ENCODE measurements at regions not wholly inside any gene's neighbourhood (a gene's known extent, or its start where the extent isn't known, plus 50 kb on each side); places are given as distances from the start of the nearest gene placed in this dataset.

DNA sequence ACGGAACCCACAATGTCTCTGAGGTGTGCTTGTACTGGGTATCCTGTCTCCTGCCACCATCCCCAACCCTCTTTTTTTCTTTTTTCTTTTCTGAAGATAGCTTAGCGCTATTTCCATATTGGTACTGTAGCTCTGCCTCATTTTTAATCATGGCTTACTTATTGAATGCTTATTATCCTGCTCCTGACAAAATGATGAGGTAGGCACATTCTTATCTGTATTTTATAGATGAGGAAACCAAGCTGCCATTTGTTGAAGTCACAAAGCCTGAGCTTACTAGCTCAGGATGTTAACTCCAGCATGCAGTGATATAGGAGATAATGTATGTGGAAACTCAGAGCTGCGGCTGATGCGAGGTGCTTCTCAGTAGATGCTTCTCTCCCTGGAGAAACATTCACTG is 61.4 kb upstream of the GPR6 start:
- Histone ChIP-seq H3K4me2 (ENCODE audit: low read length) (no peak overlapping the region), H3K23ac (ENCODE audit: low read length) (no peak overlapping the region), H4K91ac (ENCODE audit: low read depth, low read length) (no peak overlapping the region), H3K36me3 (ENCODE audit: control insufficient read depth in 1 of 2, insufficient read depth in 2 of 2, low read length in 2 of 2) (no peaks in the 10 kb centered on the region), H3K9me3 (ENCODE audit: insufficient read depth, low read depth, low read length) (no peaks in the 10 kb centered on the region), H3K4me3 (ENCODE audit: low read depth, low read length) (no peak overlapping the region), H2AFZ (ENCODE audit: insufficient read depth, low read length, poor library complexity) (no peak overlapping the region), H2BK12ac (ENCODE audit: low read length) (no peak overlapping the region), H3K27me3 (ENCODE audit: insufficient read depth, low read length) (no peaks in the 10 kb centered on the region), H4K8ac (ENCODE audit: low read depth, low read length) (no peak overlapping the region), H2BK120ac (ENCODE audit: insufficient read depth, low read length, poor library complexity) (no peak overlapping the region), H3K18ac (ENCODE audit: low read length) (no peak overlapping the region), H3K9ac (ENCODE audit: low read length) (no peak overlapping the region), H3K27ac (ENCODE audit: low read depth, low read length) (no peak overlapping the region), H4K12ac (ENCODE audit: low read depth, low read length) (no peak overlapping the region), H3K4me1 (ENCODE audit: control insufficient read depth in 1 of 2, insufficient read depth in 2 of 2, low read length in 2 of 2) (no peaks in the 10 kb centered on the region), H3K79me2 (ENCODE audit: control insufficient read depth, insufficient read depth, low read length, poor library complexity) (no peaks in the 10 kb centered on the region), H2AK5ac (ENCODE audit: low read length) (no peak overlapping the region), H3K79me1 (ENCODE audit: low read length) (no peaks in the 10 kb centered on the region), H3K14ac (ENCODE audit: low read length) (no peak overlapping the region), H3K4ac (ENCODE audit: low read depth, low read length) (no peak overlapping the region), H2BK5ac (ENCODE audit: low read depth, low read length, poor library complexity) (no peak overlapping the region)
- no CpG with 5 or more reads among the region's 4 CpGs for WGBS (ENCODE audit: extremely low coverage, insufficient coverage, insufficient read length)
- DNase-seq = no peak

- H2AK5ac ChIP-seq (ENCODE audit: low read length) = no peak overlapping the region
- H3K4ac ChIP-seq (ENCODE audit: low read depth, low read length) = no peak overlapping the region
- DNase-seq = no peak
- H3K9me3 ChIP-seq (ENCODE audit: insufficient read depth, low read depth, low read length) = no peaks in the 10 kb centered on the region
- H2BK5ac ChIP-seq (ENCODE audit: low read depth, low read length, poor library complexity) = no peak overlapping the region
- no peak overlapping the region for H3K18ac ChIP-seq (ENCODE audit: low read length)
- H3K4me3 ChIP-seq (ENCODE audit: low read depth, low read length) = no peak overlapping the region
- no peaks in the 10 kb centered on the region for H3K36me3 ChIP-seq (ENCODE audit: control insufficient read depth in 1 of 2, insufficient read depth in 2 of 2, low read length in 2 of 2)
- H3K79me2 ChIP-seq (ENCODE audit: control insufficient read depth, insufficient read depth, low read length, poor library complexity) = no peaks in the 10 kb centered on the region
- WGBS (ENCODE audit: extremely low coverage, insufficient coverage, insufficient read length) = no CpG with 5 or more reads among the region's 3 CpGs
- H2BK12ac ChIP-seq (ENCODE audit: low read length) = no peak overlapping the region
- H3K79me1 ChIP-seq (ENCODE audit: low read length) = no peaks in the 10 kb centered on the region
- no peak overlapping the region for H3K27ac ChIP-seq (ENCODE audit: low read depth, low read length)
- no peak overlapping the region for H4K12ac ChIP-seq (ENCODE audit: low read depth, low read length)
- no peaks in the 10 kb centered on the region for H3K4me1 ChIP-seq (ENCODE audit: control insufficient read depth in 1 of 2, insufficient read depth in 2 of 2, low read length in 2 of 2)
- H3K27me3 ChIP-seq (ENCODE audit: insufficient read depth, low read length) = no peaks in the 10 kb centered on the region
- no peak overlapping the region for H4K91ac ChIP-seq (ENCODE audit: low read depth, low read length)
- no peak overlapping the region for H4K8ac ChIP-seq (ENCODE audit: low read depth, low read length)
- no peak overlapping the region for H3K9ac ChIP-seq (ENCODE audit: low read length)
- H3K14ac ChIP-seq (ENCODE audit: low read length) = no peak overlapping the region
- H3K4me2 ChIP-seq (ENCODE audit: low read length) = no peak overlapping the region
- no peak overlapping the region for H2BK120ac ChIP-seq (ENCODE audit: insufficient read depth, low read length, poor library complexity)
- H3K23ac ChIP-seq (ENCODE audit: low read length) = no peak overlapping the region
- no peak overlapping the region for H2AFZ ChIP-seq (ENCODE audit: insufficient read depth, low read length, poor library complexity)
These were observed 59.9 kb upstream of the GPR6 start for GRCh38 chr6:109918227-109918626.

GRCh38 chr6:109920911-109921310 is 57.2 kb upstream of the GPR6 start:
- no peak overlapping the region for H2BK5ac ChIP-seq (ENCODE audit: low read depth, low read length, poor library complexity)
- no peaks in the 10 kb centered on the region for H3K9me3 ChIP-seq (ENCODE audit: insufficient read depth, low read depth, low read length)
- H2BK120ac ChIP-seq (ENCODE audit: insufficient read depth, low read length, poor library complexity) = no peak overlapping the region
- no peak for DNase-seq
- no peak overlapping the region for H4K12ac ChIP-seq (ENCODE audit: low read depth, low read length)
- no peaks in the 10 kb centered on the region for H3K79me2 ChIP-seq (ENCODE audit: control insufficient read depth, insufficient read depth, low read length, poor library complexity)
- H3K79me1 ChIP-seq (ENCODE audit: low read length) = no peaks in the 10 kb centered on the region
- H3K36me3 ChIP-seq (ENCODE audit: control insufficient read depth in 1 of 2, insufficient read depth in 2 of 2, low read length in 2 of 2) = no peaks in the 10 kb centered on the region
- H3K27ac ChIP-seq (ENCODE audit: low read depth, low read length) = no peak overlapping the region
- H3K18ac ChIP-seq (ENCODE audit: low read length) = no peak overlapping the region
- no peak overlapping the region for H3K23ac ChIP-seq (ENCODE audit: low read length)
- no peak overlapping the region for H2BK12ac ChIP-seq (ENCODE audit: low read length)
- no peaks in the 10 kb centered on the region for H3K27me3 ChIP-seq (ENCODE audit: insufficient read depth, low read length)
- H3K14ac ChIP-seq (ENCODE audit: low read length) = no peak overlapping the region
- H2AK5ac ChIP-seq (ENCODE audit: low read length) = no peak overlapping the region
- H2AFZ ChIP-seq (ENCODE audit: insufficient read depth, low read length, poor library complexity) = no peak overlapping the region
- no peak overlapping the region for H3K4ac ChIP-seq (ENCODE audit: low read depth, low read length)
- no peak overlapping the region for H4K8ac ChIP-seq (ENCODE audit: low read depth, low read length)
- no peak overlapping the region for H3K4me3 ChIP-seq (ENCODE audit: low read depth, low read length)
- no CpG with 5 or more reads among the region's 10 CpGs for WGBS (ENCODE audit: extremely low coverage, insufficient coverage, insufficient read length)
- no peak overlapping the region for H4K91ac ChIP-seq (ENCODE audit: low read depth, low read length)
- no peak overlapping the region for H3K9ac ChIP-seq (ENCODE audit: low read length)
- no peak overlapping the region for H3K4me2 ChIP-seq (ENCODE audit: low read length)
- no peaks in the 10 kb centered on the region for H3K4me1 ChIP-seq (ENCODE audit: control insufficient read depth in 1 of 2, insufficient read depth in 2 of 2, low read length in 2 of 2)

DNA sequence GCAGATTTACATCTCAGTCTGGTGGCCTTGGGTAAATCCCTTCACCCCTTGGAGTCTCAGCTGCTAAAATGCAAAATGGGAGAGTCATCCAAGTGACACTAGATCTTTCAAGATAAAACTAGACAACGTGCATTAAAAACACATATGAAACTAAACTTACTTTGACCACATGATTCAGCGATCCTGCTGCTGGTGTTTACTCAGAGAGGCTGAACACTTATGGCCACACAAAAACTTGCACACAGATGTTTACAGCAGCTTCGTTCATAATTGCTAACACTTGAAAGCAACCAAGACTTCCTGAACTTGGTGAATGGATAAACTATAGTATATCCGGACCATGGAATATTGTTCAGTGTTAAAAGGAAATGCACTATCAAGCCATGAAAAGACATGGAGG is 55.3 kb upstream of the GPR6 start:
- H3K18ac ChIP-seq (ENCODE audit: low read length) = no peak overlapping the region

More for the DNA sequence above, 55.3 kb upstream of the GPR6 start:
- Histone ChIP-seq H3K23ac (ENCODE audit: low read length) (no peak overlapping the region), H3K36me3 (ENCODE audit: control insufficient read depth in 1 of 2, insufficient read depth in 2 of 2, low read length in 2 of 2) (no peaks in the 10 kb centered on the region), H4K91ac (ENCODE audit: low read depth, low read length) (no peak overlapping the region), H3K4me3 (ENCODE audit: low read depth, low read length) (no peak overlapping the region), H3K9ac (ENCODE audit: low read length) (no peak overlapping the region), H3K4me2 (ENCODE audit: low read length) (no peak overlapping the region), H2BK5ac (ENCODE audit: low read depth, low read length, poor library complexity) (no peak overlapping the region), H3K4ac (ENCODE audit: low read depth, low read length) (no peak overlapping the region), H2BK12ac (ENCODE audit: low read length) (no peak overlapping the region), H3K79me2 (ENCODE audit: control insufficient read depth, insufficient read depth, low read length, poor library complexity) (no peaks in the 10 kb centered on the region), H2AK5ac (ENCODE audit: low read length) (no peak overlapping the region), H3K27me3 (ENCODE audit: insufficient read depth, low read length) (no peaks in the 10 kb centered on the region), H2AFZ (ENCODE audit: insufficient read depth, low read length, poor library complexity) (no peak overlapping the region), H4K8ac (ENCODE audit: low read depth, low read length) (no peak overlapping the region), H3K4me1 (ENCODE audit: control insufficient read depth in 1 of 2, insufficient read depth in 2 of 2, low read length in 2 of 2) (no peaks in the 10 kb centered on the region), H3K27ac (ENCODE audit: low read depth, low read length) (no peak overlapping the region), H4K12ac (ENCODE audit: low read depth, low read length) (no peak overlapping the region), H3K79me1 (ENCODE audit: low read length) (no peaks in the 10 kb centered on the region), H3K9me3 (ENCODE audit: insufficient read depth, low read depth, low read length) (no peaks in the 10 kb centered on the region), H3K14ac (ENCODE audit: low read length) (no peak overlapping the region), H2BK120ac (ENCODE audit: insufficient read depth, low read length, poor library complexity) (no peak overlapping the region)
- WGBS (ENCODE audit: extremely low coverage, insufficient coverage, insufficient read length) = no CpG with 5 or more reads among the region's 4 CpGs
- DNase-seq = no peak

Measured in trophoblast cell (in vitro differentiated cells and primary cell).